Adipocyte (in vitro differentiated cells): ENCODE measurements at regions not wholly inside any gene's neighbourhood (a gene's known extent, or its start where the extent isn't known, plus 50 kb on each side); places are given as distances from the start of the nearest gene placed in this dataset.
"Not testable (repeated sequence)": the region's sequence is repeated elsewhere in the genome, so short reads cannot be mapped to it uniquely, and the experiment has no call there.

Experiments
- DNase-seq: peaks from one replicate; pipeline ENCODE4 v3.0.0-alpha.2; 2015; ENCODE audit warnings: low read depth
- H3K27me3 ChIP-seq: replicated peaks from 2 replicates; pipeline ENCODE4 v1.7.0; 2013; ENCODE audit warnings: mild to moderate bottlenecking, low read length, moderate library complexity; ENCODE audit not compliant: control insufficient read depth, insufficient read depth
- H3K36me3 ChIP-seq: 2 replicates; pipeline ENCODE4 v1.7.0; 2013; ENCODE audit warnings: low read length, mild to moderate bottlenecking, moderate library complexity; ENCODE audit not compliant: control insufficient read depth, insufficient read depth, severe bottlenecking
- H3K4me1 ChIP-seq: 2 replicates; pipeline ENCODE4 v1.7.0; 2013; ENCODE audit warnings: mild to moderate bottlenecking, low read length, moderate library complexity; ENCODE audit not compliant: control insufficient read depth, insufficient read depth
- H3K4me3 ChIP-seq: 2 replicates; pipeline ENCODE4 v1.7.0; 2013; ENCODE audit warnings: mild to moderate bottlenecking, low read length, moderate library complexity
- H3K9ac ChIP-seq: 2 replicates; pipeline ENCODE4 v1.7.0; 2013; ENCODE audit warnings: mild to moderate bottlenecking, low read length, moderate library complexity
- H3K9me3 ChIP-seq: 2 replicates; pipeline ENCODE4 v1.7.0; 2013; ENCODE audit warnings: mild to moderate bottlenecking, low read length, moderate library complexity; ENCODE audit not compliant: control insufficient read depth

DNA sequence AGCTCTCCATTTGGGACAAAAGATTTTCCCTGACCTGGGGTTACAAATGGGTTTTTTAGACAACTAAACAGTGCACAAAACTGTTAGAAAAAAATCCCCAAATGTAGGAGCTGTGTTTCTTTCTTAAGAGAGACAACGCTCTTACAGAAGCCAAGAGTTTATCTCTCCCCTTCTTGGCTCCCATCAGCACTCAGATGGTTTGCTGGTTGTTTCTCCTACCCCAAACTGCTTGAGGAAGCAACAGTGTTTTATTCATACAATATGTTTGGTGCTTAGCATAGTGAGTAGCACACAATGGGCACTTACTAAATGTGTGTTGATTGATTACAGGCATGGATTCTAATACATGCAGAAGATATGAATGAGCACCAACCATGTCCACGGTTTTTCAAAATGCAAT lies 209.5 kb upstream of the ANO5 start:
- Histone ChIP-seq H3K27me3 (peaks cover 3% of the 10 kb centered on the region), H3K36me3 (no peaks in the 10 kb centered on the region), H3K9me3 (no peaks in the 10 kb centered on the region), H3K4me3 (no peak overlapping the region), H3K9ac (no peak overlapping the region), H3K4me1 (no peaks in the 10 kb centered on the region)
- DNase-seq = no peak

DNA sequence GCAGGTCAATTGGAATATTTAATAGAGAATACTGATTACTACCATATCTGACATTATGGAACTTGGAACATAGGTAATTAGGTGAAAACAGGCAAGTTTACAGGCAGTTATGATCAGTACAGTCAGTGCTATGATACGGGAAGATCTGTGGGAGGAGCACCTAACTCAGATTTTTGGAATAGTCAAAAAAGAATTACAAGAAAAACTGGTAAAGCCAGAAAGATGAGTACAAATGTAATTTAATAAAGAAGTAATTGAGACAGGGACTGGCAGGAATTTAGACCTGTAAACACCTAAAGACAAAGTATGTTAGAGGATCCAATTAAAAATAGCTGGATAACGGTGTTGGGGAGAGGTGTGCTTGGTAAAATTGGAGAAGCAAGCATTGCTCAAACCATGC lies 206.5 kb upstream of the ANO5 start:
- Histone ChIP-seq H3K9me3 (no peaks in the 10 kb centered on the region), H3K4me1 (no peaks in the 10 kb centered on the region), H3K4me3 (no peak overlapping the region), H3K36me3 (no peaks in the 10 kb centered on the region), H3K9ac (no peak overlapping the region), H3K27me3 (peaks cover 5% of the 10 kb centered on the region)
- DNase-seq = no peak

DNA sequence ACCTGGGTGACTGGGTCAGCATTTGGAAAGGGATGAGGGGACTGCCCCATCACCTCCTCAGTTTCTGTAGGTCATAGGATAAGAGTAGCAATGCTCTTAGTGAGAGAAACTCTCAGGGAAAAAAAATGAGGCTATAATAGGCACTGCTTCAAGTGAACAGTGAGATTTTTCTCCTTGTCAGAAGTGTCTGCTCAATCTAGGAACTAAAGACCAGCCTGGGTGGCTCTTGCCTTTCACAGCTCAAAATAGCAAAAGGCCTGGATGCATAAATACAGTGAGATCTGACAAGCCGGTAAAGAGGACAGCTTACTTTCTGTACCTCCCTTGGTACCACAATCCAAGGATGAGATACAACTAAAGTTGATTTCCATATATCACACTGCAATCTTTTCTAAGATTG lies 205.6 kb upstream of the ANO5 start:
- H3K9me3 ChIP-seq = no peaks in the 10 kb centered on the region
- no peaks in the 10 kb centered on the region for H3K36me3 ChIP-seq
- no peaks in the 10 kb centered on the region for H3K4me1 ChIP-seq
- H3K4me3 ChIP-seq = no peak overlapping the region
- no peak for DNase-seq
- no peak overlapping the region for H3K9ac ChIP-seq
- H3K27me3 ChIP-seq = peaks cover 5% of the 10 kb centered on the region

DNA sequence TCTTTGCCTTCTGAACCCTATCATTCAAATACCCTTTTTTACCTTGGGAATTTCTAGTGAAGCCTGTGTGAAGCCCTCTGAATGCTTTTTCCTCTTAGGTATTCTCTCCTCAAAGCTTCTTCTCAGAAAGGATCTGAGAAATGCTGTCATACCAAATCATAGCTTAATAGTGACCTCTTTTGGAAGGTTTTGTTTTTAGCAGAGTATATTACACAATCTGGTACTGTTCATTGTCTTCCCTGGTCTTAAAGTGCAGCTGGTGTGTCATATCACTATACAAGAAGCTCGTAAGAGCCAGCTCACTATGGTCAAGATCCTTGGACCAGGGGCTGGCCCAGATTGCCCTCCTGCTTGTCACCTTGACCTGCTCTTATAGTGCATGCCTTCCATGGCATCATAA lies 204.4 kb upstream of the ANO5 start:
- DNase-seq = no peak
- Histone ChIP-seq H3K9ac (no peak overlapping the region), H3K27me3 (peaks cover 5% of the 10 kb centered on the region), H3K4me1 (no peaks in the 10 kb centered on the region), H3K36me3 (no peaks in the 10 kb centered on the region), H3K4me3 (no peak overlapping the region), H3K9me3 (no peaks in the 10 kb centered on the region)

DNA sequence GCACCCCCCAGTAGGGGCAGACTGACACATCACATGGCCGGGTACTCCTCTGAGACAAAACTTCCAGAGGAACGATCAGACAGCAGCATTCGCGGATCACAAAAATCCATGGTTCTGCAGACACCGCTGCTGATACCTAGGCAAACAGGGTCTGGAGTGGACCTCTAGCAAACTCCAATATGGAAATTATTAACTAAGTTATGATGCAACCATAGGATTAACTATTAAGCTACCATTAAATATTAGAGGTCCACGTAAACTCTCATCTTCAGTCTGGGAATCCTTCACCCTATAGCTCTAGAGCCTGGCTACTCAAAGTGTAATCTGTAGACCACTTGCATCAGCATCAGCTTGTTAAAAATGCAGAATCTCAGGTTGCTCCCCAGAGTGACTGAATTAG lies 191.1 kb upstream of the ANO5 start:
- H3K9me3 ChIP-seq, H3K4me1 ChIP-seq, H3K4me3 ChIP-seq, H3K9ac ChIP-seq, H3K36me3 ChIP-seq, DNase-seq, H3K27me3 ChIP-seq: not testable (repeated sequence)

DNA sequence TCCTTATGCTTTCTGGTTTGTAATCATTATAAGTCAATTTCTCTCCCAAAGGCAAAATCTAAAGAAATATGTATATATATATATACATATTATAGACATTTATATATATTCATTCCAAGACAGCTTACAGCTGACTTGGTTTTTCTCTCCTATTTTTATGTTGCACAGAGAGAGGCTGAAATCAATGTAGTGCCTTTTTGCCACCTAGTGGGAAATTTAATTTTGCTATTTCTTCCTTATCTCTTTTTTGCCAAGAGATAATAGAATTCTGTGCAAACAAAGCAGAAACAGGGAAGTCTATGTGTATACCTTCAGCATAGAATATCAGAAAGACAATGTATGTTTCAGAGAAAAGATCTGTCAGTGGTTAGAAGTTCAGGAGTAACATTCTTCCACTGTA lies 186.0 kb upstream of the ANO5 start:
- H3K27me3 ChIP-seq = no peaks in the 10 kb centered on the region
- H3K4me3 ChIP-seq = no peak overlapping the region
- no peaks in the 10 kb centered on the region for H3K4me1 ChIP-seq
- H3K9me3 ChIP-seq = no peaks in the 10 kb centered on the region
- no peak for DNase-seq
- H3K9ac ChIP-seq = no peak overlapping the region
- no peaks in the 10 kb centered on the region for H3K36me3 ChIP-seq

DNA sequence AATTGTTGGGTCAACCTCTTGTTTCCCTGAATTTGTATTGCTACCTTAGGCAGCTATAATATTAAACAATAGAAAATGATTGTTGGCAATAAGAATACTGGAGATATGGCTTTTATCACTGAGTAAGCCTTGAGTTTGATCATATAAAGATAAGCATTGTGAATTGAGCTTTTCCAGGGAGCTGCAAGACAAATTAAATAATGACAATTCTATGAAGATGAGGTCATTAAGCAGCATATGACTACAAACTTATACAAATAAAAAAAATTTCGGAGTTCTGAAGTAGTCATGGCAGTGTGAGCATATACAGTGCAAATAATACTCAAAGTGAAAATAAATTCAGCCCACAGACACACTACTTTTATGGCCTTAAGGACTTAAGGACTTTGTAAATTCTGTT lies 161.1 kb upstream of the ANO5 start:
- Histone ChIP-seq H3K36me3 (no peaks in the 10 kb centered on the region), H3K9ac (no peak overlapping the region), H3K27me3 (no peaks in the 10 kb centered on the region), H3K4me3 (no peak overlapping the region), H3K9me3 (peaks cover 3% of the 10 kb centered on the region), H3K4me1 (no peaks in the 10 kb centered on the region)
- DNase-seq = no peak

DNA sequence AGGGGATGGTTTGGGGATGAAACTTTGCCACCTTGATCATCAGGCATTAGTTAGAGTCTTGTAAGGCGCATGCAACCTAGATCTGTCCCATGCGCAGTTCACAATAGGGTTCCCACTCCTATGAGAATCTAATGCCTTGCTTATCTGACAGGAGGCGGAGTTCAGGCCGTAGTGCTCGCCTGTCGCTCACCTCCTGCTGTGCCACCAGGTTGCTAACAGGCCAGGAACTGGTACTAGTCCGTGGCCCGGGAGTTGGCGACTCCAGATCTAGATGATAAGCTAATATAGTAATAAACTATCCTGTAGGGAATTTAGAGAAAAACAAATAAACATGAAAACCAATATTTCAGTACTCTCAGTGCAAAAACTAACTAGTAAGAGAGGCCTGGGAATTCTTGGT lies 155.4 kb upstream of the ANO5 start:
- DNase-seq = no peak
- no peaks in the 10 kb centered on the region for H3K27me3 ChIP-seq
- H3K36me3 ChIP-seq = no peaks in the 10 kb centered on the region
- H3K4me1 ChIP-seq = no peaks in the 10 kb centered on the region
- H3K9ac ChIP-seq = no peak overlapping the region
- H3K9me3 ChIP-seq = peaks cover 5% of the 10 kb centered on the region
- no peak overlapping the region for H3K4me3 ChIP-seq

DNA sequence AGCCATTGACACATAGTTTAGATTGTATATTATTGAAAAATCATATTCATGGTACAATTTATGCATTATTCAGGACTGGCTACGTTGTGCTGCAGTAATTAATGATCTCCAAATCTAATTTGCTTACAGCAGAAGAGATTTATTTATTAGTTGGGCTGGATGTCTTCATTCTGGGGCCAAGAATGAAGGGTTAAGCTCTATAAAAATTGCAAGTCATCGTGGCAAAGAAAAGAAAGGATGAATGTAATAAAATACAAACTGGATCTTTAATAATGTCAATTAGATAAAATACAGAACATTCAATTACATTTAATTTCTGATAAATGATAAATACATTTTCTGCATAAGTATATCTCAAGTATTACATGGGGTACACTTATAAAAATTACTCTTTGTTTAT lies 151.8 kb upstream of the ANO5 start:
- H3K9ac ChIP-seq = no peak overlapping the region
- no peak overlapping the region for H3K4me3 ChIP-seq
- no peak for DNase-seq
- H3K4me1 ChIP-seq = no peaks in the 10 kb centered on the region
- no peaks in the 10 kb centered on the region for H3K36me3 ChIP-seq
- H3K9me3 ChIP-seq = peaks cover 5% of the 10 kb centered on the region
- H3K27me3 ChIP-seq = no peaks in the 10 kb centered on the region

DNA sequence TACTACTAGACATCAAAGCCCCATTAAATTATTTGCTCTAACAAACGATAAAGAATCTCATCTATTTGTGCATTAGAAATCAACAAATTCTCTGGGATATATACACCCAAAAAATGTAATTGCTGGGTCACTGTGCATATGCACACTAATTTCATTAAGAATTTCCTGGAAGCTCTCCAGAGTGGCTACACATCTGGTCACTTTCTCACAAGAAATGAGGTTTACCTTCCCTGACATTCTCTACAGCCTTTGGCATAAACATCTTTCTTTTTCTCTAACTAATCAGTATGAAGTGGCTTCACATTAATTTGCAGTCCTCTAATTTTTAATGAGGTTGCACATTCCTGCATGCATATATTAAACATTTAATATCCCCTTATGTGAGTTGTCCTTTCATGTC lies 150.8 kb upstream of the ANO5 start:
- Histone ChIP-seq H3K9me3 (peaks cover 5% of the 10 kb centered on the region), H3K36me3 (no peaks in the 10 kb centered on the region), H3K4me1 (no peaks in the 10 kb centered on the region), H3K4me3 (no peak overlapping the region), H3K9ac (no peak overlapping the region), H3K27me3 (no peaks in the 10 kb centered on the region)
- DNase-seq = no peak

DNA sequence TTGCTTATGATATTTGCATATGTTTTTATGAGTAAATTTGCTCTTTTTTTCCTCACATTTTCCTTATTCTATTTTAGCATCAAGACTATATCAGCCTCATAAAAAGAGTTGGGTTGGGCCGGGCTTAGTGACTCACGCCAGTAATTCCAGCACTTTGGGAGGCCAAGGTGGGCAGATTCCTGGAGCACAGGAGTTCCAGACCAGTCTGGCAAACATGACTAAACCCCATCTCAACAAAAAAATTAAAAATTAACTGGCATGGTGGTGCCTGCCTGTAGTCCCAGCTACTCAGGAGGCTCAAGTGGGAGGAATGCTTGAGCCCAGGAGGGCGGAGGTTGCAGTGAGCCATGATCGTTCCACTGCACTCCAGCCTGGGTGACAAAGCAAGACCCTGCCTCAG lies 148.8 kb upstream of the ANO5 start:
- Histone ChIP-seq H3K27me3 (no peaks in the 10 kb centered on the region), H3K4me1 (no peaks in the 10 kb centered on the region), H3K9me3 (peaks cover 5% of the 10 kb centered on the region), H3K9ac (no peak overlapping the region), H3K4me3 (no peak overlapping the region), H3K36me3 (no peaks in the 10 kb centered on the region)
- DNase-seq = no peak

DNA sequence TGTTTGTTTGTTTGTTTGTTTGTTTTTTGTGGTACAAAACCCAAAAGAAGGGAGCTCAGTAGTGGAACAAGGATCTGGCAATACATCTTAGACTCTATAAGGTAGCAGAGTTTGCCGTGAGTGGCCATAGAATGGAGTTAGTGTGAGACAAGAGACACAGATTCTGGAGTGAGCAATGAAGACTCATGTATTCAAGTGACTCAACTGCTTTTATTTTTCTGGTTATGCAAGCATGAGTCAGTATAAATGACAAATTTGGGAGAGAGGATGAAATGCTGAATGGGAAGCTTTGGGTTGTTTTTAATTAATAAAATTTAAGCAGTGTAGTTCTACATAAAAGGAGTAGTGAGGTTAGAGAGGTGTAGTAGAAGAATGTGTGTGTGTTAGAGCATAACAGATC lies 143.6 kb upstream of the ANO5 start:
- no peak overlapping the region for H3K4me3 ChIP-seq
- H3K27me3 ChIP-seq = no peaks in the 10 kb centered on the region
- H3K4me1 ChIP-seq = no peaks in the 10 kb centered on the region
- H3K9me3 ChIP-seq = no peaks in the 10 kb centered on the region
- no peak for DNase-seq
- no peaks in the 10 kb centered on the region for H3K36me3 ChIP-seq
- no peak overlapping the region for H3K9ac ChIP-seq
